ENCODE measurements at regions not wholly inside any gene's neighbourhood (a gene's known extent, or its start where the extent isn't known, plus 50 kb on each side); places are given as distances from the start of the nearest gene placed in this dataset.

DNA sequence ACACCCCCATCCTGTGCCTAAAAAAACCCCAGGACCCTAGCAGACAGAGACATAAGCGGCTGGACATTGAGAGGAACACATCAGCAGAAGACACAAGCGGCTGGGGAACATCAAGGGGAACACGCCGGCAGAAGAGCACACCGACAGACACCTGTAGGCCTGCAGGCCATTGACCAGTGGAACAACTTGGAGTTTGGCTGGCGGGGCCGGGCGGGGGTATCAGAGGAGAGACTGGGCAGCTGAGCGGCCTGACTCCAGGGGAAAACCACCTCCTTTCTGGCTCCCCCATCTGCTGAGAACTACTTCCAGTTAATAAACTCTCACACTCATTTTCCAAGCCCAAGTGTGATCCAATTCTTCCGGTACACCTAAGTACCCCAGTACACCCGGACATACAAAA lies 264.7 kb upstream of the ISX start:
- TF ChIP-seq CTCF (IDR thresholded peaks at IDR 0.05) (no peak), POLR2A (IDR thresholded peaks at IDR 0.05) (no peak), POLR2AphosphoS5 (IDR thresholded peaks at IDR 0.05) (no peak), EP300 (IDR thresholded peaks at IDR 0.05) (no peak)

Measured in stomach (tissue), 4 donors.